BJ (cell line): ENCODE measurements at regions not wholly inside any gene's neighbourhood (a gene's known extent, or its start where the extent isn't known, plus 50 kb on each side); places are given as distances from the start of the nearest gene placed in this dataset.

Source experiments
- CTCF ChIA-PET: fragments of 350-600 bp; formaldehyde crosslinking; extraction: SDS; loops from one replicate; lab custom pipeline; 2021; ENCODE audit warnings: antibody characterized with exemption, inconsistent platforms; lab: Yijun Ruan, JAX
- POLR2A ChIA-PET: fragments of 300-600 bp; sonication (Branson Sonifier 250); formaldehyde crosslinking; extraction: SDS; loops from one replicate; lab custom pipeline; 2021; ENCODE audit warnings: antibody characterized with exemption; lab: Charles Lee
- DNase-seq: peaks from one replicate; pipeline ENCODE4 v3.0.0-alpha.2; 2011; ENCODE audit warnings: low read depth
- H3K27me3 ChIP-seq: 2 replicates; pipeline ENCODE4 v1.6.0; 2011; ENCODE audit warnings: low read length; ENCODE audit not compliant: control insufficient read depth, insufficient read depth
- H3K36me3 ChIP-seq: 2 replicates; pipeline ENCODE4 v1.5.1; 2011; ENCODE audit warnings: low read length; ENCODE audit not compliant: control insufficient read depth, insufficient read depth
- H3K4me3 ChIP-seq: 2 replicates; pipeline ENCODE4 v1.5.1; 2011; ENCODE audit warnings: low read depth, mild to moderate bottlenecking, control low read depth, low read length
- CTCF ChIP-seq: IDR thresholded peaks from 2 replicates; pipeline ENCODE4 v1.5.1; 2011; ENCODE audit warnings: low read depth, mild to moderate bottlenecking, control low read depth, inconsistent platforms, low read length, moderate library complexity; ENCODE audit not compliant: insufficient read depth

- Histone ChIP-seq H3K4me3 (no peak overlapping the region), H3K36me3 (no peaks in the 10 kb centered on the region), H3K27me3 (no peaks in the 10 kb centered on the region)
- POLR2A ChIA-PET: no interaction called here
- CTCF ChIA-PET: no interaction called here
- no peak for TF ChIP-seq CTCF
- no peak for DNase-seq
These were observed 506.1 kb upstream of the ID4 start for GRCh38 chr6:19331089-19331488.

GRCh38 chr6:19332806-19333460, 504.2 kb upstream of the ID4 start:
- H3K4me3 ChIP-seq: no peak overlapping the region
- CTCF ChIA-PET: no interaction called here
- no peaks in the 10 kb centered on the region for H3K27me3 ChIP-seq
- DNase-seq: no peak
- POLR2A ChIA-PET: no interaction called here
- H3K36me3 ChIP-seq: no peaks in the 10 kb centered on the region
- no peak for TF ChIP-seq CTCF

GRCh38 chr6:19333936-19334335, 503.2 kb upstream of the ID4 start:
- Histone ChIP-seq H3K4me3 (no peak overlapping the region), H3K27me3 (no peaks in the 10 kb centered on the region), H3K36me3 (no peaks in the 10 kb centered on the region)
- no peak for TF ChIP-seq CTCF
- POLR2A ChIA-PET: no interaction called here
- DNase-seq: no peak
- CTCF ChIA-PET: no interaction called here

GRCh38 chr6:19336579-19336978, 500.6 kb upstream of the ID4 start:
- no peak for TF ChIP-seq CTCF
- ChIA-PET CTCF (interaction anchor here (1.9 kb wide), 1 partner anchor 10 kb away, joined by 4 read pairs; no protein-coding TSS in a partner anchor), POLR2A (no interaction called here)
- Histone ChIP-seq H3K27me3 (no peaks in the 10 kb centered on the region), H3K4me3 (no peak overlapping the region), H3K36me3 (no peaks in the 10 kb centered on the region)
- no peak for DNase-seq

- Histone ChIP-seq H3K27me3 (no peaks in the 10 kb centered on the region), H3K4me3 (no peak overlapping the region), H3K36me3 (no peaks in the 10 kb centered on the region)
- ChIA-PET CTCF (interaction anchor here (1.9 kb wide), 1 partner anchor 11 kb away, joined by 4 read pairs; no protein-coding TSS in a partner anchor), POLR2A (no interaction called here)
- no peak for DNase-seq
- no peak for TF ChIP-seq CTCF
These were observed 500.1 kb upstream of the ID4 start for GRCh38 chr6:19337101-19337500.
